NCI-H2227 treated with DMSO at 0.1 percent for 48 hours (cell line): ENCODE measurements at regions not wholly inside any gene's neighbourhood (a gene's known extent, or its start where the extent isn't known, plus 50 kb on each side); places are given as distances from the start of the nearest gene placed in this dataset.
A peak's percentile ranks its signal among the peaks of the same experiment; 100 is the strongest.
"Not testable (repeated sequence)": the region's sequence is repeated elsewhere in the genome, so short reads cannot be mapped to it uniquely, and the experiment has no call there.

ENCODE experiments used
- DNase-seq: peaks from one replicate; lab custom pipeline; 2025; lab: John Stamatoyannopoulos, UW

DNA sequence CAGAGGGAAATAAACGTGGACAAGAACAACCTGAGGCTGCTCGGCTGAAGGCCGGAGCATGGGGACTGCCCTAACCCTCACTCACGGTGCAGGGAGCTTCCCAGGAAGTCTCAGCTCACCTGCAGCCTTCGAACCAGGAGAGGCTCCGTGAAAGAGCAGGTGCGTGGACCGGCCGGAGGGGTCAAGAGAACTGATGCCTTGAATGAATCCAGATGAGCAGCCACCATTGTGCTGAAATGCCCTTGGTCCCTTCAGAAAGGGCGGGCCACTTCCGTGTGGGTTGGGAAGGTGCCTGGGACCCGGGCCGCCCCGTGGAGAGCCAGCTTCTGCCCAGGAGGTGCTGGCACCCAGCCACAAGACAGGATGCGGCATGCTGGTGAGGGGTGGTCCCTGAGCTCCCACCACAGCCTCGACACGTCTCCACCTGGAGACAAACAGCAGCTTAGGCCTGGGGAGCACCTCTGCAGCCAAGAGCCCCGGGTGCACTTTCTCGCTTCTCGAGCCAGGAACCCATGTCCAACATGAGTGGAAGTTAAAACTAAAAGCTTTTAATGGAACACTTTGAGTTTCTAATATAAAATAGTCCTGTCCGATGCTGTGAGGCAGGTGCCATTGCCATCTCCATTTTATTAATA lies 83.5 kb downstream of the TTLL2 start:
- no peak for DNase-seq

DNA sequence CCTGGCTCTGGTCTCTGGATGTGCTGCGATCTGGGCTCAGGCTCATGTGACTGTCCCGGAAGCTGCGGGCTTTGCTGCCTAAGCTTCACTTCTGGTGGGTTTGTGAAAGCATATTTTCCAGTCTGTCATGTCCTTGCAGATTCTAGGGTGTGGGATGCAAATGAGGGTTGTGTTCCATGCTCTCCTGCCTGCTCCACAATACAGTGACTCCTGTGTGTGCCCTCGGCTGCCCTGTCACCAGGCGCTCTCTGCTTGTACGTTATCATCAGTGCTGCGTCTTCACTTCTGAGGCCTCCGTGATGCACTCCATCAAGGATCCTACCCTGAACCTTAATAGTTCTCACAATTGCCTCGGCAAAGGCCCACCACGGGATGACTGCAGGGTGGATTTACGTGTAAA lies 84.2 kb downstream of the TTLL2 start:
- DNase-seq = no peak

DNA sequence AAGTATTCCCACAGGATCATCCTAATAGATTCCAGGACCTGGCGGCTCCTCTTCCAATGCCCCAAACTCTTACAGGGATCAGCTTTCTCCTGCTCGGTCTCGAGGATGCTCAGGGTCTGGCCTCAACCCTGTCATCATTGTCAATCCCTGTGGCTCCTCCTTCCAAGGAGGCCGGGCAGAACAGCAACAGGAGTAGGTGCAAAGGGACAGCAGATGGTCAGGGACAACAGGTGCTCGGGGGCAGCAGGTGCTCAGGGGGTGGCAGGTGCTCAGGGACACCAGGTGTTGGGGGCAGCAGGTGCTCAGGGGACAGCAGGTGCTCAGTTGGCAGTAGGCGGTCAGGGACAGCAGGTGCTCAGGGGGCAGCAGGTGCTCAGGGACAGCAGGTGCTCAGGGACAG lies 84.8 kb downstream of the TTLL2 start:
- DNase-seq = no peak

DNA sequence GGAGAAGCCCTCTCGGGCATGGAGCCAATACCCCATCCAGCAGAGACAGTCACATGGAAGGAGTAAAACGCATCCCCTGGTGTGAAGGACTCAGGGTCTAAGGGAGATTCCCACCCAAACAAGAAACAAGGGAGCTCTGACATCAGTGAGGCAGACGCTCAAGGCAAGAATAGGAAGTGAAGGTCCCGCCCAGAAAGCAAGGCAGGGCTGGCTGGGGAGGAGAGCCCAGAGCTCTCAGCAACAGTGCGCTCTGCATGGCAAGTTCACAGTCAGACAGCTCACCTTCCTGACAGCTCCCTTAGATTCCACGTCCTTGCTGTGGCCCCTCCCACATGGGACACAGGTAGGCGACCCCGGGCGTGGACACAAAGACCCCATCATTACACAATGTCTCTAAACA lies 85.6 kb downstream of the TTLL2 start:
- DNase-seq = no peak

DNA sequence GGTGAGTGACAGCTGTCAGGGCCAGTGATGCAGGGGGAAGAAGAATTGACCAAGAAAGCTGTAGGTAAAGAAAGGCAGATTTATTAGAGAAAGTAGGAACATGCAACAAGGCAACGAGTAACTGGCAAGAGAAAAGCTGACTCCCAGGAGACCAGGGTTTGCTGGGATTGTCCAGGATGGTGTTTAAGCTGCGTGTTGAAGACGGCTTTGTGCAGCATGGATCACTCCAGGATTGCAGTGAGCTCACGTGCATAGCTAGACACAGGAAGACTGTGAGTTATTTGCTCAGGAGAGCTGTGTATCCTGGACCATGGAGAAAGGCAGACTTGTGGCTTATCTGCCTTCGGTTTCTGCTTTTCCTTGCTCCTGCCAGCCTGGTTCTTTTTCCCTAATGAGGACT lies 87.6 kb downstream of the TTLL2 start:
- DNase-seq = no peak

DNA sequence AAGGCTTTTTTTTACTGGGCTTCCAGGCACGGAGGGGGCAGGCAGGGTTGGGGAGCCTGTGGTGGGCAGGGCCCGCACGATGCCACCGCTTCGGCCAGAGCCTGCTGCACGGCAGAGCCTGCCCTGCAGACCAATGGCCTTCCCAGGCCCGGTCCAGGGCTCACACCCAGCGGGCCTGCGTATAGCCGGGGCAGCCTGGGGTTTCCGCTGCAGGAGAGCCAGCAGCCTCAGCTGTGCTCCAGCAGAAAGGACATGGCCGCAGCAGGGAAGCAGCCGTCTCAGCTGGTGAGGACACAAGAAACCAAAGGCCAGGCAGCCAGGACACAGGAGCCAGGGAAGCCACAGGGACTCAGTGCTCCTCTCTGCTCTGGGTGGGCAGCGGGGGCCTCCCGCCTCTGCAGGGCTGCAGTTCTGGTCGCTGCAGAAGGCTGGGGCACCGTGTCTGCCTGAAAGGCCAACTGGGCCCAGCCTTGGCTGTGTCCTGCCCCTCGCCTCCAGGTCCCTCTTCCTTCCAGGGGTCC lies 90.6 kb downstream of the TTLL2 start:
- no peak for DNase-seq

DNA sequence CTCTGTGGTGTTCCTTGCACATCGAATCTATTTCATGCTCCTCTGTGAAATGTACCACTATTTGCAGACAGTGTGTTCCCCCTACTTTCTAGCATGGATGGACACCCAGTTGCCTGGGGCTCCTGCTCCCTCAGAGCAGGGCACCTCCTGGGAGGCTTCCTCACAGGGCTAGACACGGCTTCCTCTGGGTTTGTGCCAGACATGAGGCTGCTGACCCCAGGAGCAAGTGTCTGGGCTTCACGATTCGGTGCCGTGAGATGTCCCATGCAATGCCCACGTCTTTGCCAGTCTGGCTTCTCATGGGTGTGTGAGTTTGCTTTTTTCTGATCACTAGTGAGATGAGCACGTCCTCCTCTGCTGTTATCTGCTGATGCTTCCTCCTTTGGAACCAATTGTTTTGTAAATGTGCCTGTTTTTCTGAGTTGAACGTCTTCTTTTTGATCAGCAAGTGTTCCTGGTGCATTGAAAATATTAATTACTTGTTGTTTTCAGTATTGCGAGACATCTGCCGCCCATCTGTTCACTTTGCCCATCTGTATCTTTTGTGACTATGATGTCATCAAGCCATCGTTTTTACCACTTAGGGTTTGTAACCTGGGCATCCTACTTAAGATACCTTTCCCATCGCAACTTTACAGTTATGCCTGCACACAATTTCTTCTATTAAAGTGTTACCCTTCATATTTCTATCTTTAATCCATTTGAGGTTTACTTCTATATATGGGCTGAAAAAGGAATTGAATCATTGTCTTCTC lies 92.0 kb downstream of the TTLL2 start:
- DNase-seq = no peak

DNA sequence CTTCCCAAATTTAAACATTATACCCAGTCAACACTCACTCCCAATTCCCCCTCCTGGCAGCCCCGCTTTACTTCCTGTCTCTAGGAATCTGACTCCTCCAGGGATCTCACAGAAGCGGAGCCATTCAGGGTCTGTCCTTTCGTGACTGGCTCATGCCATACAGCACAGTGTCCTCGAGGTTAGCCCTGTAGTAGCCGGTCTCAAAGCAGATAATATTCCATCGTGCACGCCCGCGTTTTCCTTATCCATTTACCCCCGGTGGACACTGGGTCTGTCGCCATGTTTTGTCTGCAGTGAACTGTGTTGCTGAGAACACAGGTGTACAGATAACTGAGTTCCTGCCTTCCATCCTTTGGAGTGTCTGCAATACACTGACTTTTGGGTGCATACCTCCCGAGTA lies 95.3 kb downstream of the TTLL2 start:
- DNase-seq = no peak

DNA sequence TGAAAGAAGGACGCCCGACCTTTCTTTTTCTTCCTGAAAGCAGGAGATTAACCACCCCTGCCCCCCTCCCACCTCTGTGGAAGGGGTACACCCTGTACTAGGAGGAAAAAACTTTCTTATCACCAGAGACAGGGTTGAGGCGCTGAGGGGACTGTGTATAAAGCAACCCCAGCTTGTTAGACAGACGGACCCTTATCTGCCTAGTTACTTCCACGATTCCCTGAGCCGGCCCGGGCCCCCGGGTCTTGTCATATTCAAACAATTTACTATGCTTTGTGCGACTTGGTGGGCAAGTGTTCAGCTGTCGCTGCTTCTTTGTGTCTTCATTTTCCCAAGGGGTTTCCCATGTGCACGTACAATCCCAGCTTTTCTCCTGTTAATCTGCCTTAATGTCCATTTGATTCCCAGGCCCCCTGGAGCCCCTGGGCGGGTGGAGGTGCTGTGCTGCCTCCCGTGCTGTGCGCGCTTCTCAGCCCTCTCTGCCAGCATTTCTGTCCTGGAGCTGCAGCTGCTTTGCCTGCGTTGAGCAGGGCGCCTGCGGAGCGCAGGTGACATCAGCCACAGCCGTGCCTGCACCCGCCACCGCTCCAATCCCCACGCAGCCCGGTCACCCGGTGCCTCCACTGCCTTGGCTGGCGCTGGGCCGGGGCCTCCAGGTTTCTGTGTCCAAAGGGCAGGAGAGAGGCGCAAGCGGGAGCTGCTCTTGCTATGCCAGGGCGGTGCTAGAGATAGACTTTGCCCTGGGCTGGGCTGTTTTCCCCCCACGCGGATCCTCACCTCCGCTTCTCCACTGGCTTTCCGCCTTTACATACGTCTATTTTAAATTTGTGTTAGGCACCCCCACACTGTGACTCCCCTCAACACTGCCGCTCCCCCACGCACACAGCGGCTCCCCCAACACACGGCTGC lies 96.2 kb downstream of the TTLL2 start:
- no peak for DNase-seq

DNA sequence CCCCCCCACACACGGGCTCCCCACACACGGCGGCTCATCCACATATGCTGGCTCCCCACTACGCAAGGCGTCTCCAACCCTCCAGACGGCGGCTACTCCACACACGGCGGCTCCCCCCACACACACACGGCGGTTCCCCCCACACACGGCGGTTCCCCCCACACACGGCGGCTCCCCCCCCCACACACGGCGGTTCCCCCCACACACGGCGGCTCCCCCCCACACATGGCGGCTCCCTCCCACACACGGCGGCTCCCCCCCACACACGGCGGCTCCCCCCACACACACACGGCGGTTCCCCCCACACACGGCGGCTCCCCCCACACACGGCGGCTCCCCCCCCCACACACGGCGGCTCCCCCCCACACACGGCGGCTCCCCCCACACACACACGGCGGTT lies 97.1 kb downstream of the TTLL2 start:
- not testable (repeated sequence) for DNase-seq

DNA sequence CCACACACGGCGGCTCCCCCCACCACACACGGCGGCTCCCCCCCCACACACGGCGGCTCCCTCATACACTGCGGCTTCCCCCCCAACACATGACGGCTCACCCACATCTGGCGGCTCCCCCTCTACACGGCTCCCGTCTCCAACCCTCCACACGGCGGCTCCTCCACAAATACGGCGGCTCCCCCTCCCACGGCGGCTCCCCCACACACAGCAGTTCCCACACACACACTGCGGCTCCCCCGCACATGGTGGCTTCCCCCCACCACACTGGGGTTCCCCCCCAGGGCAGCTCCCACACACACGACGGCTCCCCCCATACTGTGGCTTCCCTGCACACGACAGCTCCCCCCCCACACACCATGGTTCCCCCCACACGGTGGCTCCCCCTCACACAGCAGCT lies 98.0 kb downstream of the TTLL2 start:
- DNase-seq = no peak

DNA sequence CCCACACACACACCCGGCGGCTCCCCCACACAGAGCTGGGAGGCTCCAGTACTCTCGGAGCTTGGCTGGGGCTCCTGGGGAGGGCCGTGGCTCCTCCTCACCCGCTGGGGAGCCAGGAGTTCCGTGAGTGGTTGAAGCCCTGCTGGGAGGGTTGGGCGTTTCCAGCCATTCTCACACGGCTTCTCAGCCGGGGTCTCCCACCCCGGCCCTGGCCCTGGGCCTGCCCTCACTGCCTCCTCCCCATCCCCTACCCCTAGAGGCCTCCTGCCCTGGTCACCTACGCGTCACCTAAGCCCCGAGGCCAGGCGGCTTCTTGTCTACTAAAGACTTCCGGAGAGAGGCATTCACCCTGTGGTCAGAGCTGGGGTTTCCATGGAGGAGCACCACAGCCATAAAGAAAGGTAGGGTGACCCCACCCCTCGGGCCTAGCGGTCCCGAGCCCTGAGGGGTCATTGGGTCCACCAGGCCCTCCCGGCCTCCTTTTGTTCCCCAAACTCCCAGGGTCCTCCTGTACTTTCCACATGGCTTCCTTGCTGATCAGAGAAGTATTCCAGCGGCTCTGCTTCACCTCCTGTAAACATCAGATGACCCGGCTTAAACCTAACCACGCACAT lies 99.3 kb downstream of the TTLL2 start:
- DNase-seq = no peak

DNA sequence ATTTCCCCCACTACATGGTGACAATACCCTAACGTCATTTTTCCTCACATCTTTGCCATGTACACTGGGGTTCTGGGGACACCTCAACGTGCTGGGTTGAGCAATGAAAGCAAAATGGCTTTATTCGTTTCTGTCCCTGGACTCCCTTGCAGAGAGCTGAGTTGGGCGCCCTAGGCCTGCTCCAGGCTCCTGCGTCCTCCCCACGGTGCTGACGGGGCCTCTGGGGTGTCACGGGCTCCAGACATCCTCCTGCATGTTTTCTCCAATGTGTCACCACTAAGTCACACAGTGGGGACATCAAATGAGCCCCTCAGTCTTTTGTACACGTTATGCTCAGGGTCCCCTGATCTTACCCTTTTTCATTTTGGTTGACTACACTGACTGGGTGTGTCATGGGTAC lies 99.8 kb downstream of the TTLL2 start:
- DNase-seq = no peak

DNA sequence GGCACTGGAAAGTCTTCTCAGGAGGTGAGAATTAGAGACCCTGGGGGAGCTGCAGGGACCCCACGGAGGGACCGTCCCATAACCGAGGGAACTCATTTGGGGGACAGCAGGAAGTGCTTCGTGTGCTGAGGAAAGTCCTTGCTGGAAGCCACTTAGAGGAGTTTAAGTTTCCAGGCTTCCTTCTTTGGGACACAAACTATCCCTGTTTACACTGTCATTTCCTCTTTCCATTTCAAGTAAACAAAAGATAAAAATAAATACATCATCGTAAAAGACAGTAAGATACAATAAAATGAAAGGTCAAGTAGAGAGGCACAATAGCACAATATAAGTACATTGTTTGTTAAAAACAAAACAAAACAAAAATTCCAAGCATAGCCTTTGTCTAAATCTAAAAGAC lies 101.2 kb downstream of the TTLL2 start:
- no peak for DNase-seq

DNA sequence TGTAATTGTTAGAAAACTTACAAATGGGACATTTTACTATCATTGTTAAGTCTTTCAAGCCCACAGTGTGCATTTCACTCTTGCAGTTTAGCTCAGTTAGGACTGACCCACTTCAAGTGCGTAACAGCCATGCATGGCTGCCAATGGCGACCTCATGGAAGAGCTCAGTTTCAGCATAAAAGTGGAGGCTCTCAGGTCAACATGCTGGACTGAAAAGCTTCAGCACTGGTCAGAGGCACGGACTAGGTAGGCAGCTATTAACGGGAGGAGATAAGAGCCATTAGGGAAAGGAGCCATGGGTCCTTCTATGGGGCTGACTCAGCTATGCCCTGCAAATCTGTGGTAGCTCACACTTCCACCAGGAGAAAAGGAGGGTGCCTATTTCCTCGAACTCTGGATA lies 101.8 kb downstream of the TTLL2 start:
- DNase-seq = no peak

DNA sequence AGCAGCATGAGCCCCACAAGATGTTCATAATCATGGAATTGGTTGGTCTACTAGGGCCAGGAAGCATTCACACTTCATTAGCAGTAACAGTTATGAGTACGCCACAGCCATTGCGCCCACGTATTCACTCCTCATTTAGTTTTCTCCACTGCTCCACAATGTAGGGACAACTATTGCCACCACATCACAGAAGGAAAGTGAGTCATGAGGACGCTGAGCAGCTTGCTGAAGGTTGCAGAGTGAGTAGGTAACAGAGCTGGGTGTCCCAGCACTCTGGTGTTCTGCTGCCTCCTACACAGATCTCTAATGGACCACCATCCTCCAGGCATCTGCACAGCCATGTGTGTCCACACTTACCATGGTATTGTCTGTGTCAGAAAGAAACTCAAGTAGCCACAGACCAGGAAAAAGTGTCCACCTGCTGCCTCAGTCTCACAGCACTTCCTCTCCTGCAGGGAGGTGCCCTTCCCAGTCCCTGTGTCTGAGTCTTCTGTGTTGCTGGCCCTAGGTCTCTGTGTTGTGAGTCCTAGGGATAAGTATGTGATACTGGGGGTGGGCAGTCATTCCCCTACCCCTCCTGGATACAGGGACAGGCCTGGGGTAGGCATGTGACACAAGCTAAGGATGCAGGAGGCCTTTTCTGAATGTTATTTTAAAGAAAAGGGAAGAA lies 103.9 kb downstream of the TTLL2 start:
- no peak for DNase-seq

DNA sequence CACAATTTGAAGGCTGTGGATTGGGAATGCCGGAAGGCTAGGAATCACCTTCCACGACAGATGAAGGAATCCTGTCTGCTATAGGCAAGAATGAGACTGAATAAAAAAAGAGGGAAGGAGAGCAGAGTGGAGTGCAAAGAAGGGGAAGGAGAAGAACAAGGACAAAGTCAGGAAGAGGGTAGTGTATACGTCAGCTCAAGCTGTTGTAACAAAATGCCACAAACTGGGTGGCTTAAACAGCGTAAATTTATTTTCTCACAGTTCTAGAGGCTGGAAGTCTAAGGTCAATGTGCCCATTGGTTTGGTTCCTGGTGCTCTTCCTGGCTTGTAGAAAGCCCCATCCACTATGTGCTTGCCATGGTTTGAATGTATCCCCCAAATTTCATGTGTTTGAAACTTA lies 104.5 kb downstream of the TTLL2 start:
- DNase-seq = no peak

DNA sequence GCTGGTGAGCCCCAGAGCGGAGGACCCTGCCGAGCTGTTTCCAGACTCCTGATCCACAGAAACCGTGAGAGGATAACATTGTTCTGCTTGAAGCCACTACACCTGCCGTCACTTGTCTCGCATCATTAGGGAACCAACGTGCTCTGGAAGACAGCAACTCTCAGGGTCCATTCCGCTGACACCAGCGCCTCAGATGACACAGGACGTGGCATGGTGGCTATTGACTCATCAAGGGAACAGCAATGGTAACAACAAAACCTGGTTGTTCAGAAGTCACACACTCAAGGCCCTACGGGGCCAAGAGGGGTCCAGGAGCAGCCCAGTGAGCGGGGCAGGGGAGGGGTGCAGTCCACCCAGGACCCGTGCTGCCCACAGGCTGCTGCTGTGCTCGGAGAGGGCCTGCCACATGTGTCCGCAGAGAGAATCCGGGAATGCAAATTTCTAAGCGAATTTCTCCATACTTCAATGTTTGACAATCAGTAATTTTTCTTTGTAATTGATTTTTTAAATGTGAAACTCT lies 110.4 kb downstream of the TTLL2 start:
- no peak for DNase-seq

DNA sequence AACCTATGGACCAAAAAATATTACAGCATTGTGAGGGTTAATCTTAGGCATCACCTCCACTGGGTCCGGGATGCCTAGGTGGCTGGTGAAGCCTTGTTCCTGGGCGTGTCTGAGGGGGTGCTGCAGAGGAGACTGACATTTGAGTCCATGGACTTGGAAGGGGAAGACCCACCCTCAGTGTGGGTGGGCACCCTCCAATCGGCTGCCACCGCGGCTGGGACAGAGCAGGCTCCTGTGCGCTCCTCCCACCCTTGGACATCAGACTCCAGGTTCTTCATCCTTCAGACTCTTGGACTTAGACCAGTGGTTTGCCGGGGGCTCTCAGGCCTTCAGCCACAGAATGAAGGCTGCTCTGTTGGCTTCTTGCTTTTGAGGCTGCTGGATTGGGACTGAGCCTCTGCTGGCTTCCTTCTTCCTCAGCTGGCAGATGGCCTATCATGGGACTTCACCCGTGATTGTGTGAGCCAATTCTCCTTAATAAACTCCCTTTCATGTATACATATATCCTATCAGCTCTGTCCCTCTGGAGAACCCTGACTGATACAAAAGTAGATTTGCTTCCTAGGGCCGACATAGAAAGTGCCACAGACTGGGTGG lies 113.1 kb downstream of the TTLL2 start:
- no peak for DNase-seq

DNA sequence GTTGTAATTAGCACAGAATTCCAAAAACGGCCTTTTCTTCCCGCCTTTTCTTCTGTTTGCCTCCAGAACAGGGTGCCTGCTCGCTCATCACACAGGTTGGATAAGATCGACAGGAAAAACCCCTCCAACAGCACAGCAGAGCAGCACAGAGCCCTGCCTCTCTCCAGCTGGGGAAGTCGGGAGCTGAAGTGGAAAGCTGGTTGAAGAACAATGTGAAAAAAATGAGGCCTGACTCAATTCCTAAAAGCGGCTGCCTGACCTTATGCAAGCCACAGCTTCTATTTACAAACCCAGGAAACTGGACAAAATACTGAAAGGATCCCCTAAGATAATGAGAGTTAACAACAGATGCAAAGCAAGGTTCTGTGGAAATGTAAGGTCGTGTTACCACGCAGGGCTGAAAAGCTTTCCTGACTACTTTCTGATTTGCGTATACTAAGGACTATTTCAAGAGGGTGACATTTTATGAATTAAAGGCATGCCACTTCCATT lies 116.9 kb downstream of the TTLL2 start:
- peak; percentile 49 for DNase-seq

DNA sequence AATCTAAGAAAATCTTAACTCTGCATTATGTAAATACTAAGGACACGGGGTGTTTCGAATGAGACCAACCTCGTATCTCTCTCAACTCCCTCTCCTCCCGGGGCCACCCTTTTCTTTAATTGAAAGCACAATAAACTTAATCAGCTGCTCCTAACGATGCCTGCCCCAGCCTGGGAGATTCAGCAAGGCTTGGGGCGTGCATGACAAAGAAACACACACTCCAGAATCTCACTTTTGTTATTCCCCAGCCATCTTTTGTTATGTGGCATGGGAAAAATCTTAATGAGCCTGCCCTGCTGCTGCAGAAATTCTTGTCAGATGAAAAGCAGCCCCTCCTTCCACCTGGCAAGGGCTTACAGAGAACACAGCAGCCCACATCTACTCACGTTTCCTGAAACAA lies 117.4 kb downstream of the TTLL2 start:
- DNase-seq = no peak
